BLaER1 treated with 17β-estradiol and CSF1 and Interleukin-3, amounts not matched to agents 10 nM and 100 nM (cell line): ENCODE measurements at regions not wholly inside any gene's neighbourhood (a gene's known extent, or its start where the extent isn't known, plus 50 kb on each side); places are given as distances from the start of the nearest gene placed in this dataset.
A peak's percentile ranks its signal among the peaks of the same experiment; 100 is the strongest.

Experiments used
- H3K27ac ChIP-seq, 11 experiments: shearing (Covaris generic); formaldehyde crosslinking; 2 replicates each; pipeline ENCODE4 v1.8.1; 2022
- H3K27me3 ChIP-seq, 11 experiments: shearing (Covaris generic); formaldehyde crosslinking; 2 replicates each; pipeline ENCODE4 v1.8.1; 2022
- H3K36me3 ChIP-seq, 11 experiments: shearing (Covaris generic); formaldehyde crosslinking; 2 replicates each; pipeline ENCODE4 v1.8.1; 2022
- H3K4me1 ChIP-seq, 10 experiments: shearing (Covaris generic); formaldehyde crosslinking; 2 replicates each; pipeline ENCODE4 v1.8.1; 2022
- H3K4me2 ChIP-seq, 11 experiments: shearing (Covaris generic); formaldehyde crosslinking; 2 replicates each; pipeline ENCODE4 v1.8.1; 2022
- H3K4me3 ChIP-seq, 10 experiments: shearing (Covaris generic); formaldehyde crosslinking; 2 replicates each; pipeline ENCODE4 v1.8.1; 2022
- H3K9ac ChIP-seq, 11 experiments: shearing (Covaris generic); formaldehyde crosslinking; 2 replicates each; pipeline ENCODE4 v1.8.1; 2022
- H3K9me3 ChIP-seq, 11 experiments: shearing (Covaris generic); formaldehyde crosslinking; replicated peaks in 1 of 11; 2 replicates each; pipeline ENCODE4 v1.8.1; 2022
- H4K20me1 ChIP-seq, 11 experiments: shearing (Covaris generic); formaldehyde crosslinking; 2 replicates each; pipeline ENCODE4 v1.8.1; 2022
- Cebpa-rat ChIP-seq, 11 experiments: shearing (Covaris generic); IDR thresholded peaks; 2 replicates each; pipeline ENCODE4 v1.8.1; 2022

- no peak overlapping the region for H3K27ac ChIP-seq
- peaks cover 0 to 16% (median 10%) of the 10 kb centered on the region in 10 experiments; a peak in 14 of 20 replicates for H3K4me1 ChIP-seq
- no peak overlapping the region for H3K4me2 ChIP-seq
- no peak for TF ChIP-seq Cebpa-rat (IDR thresholded peaks at IDR 0.05)
- no peaks in the 10 kb centered on the region for H3K27me3 ChIP-seq
- H3K9ac ChIP-seq: no peak overlapping the region
- no peak overlapping the region for H3K4me3 ChIP-seq
- H3K9me3 ChIP-seq: peaks cover 11 to 22% (median 13%) of the 10 kb centered on the region in 11 experiments
- no peaks in the 10 kb centered on the region for H3K36me3 ChIP-seq
- no peaks in the 10 kb centered on the region for H4K20me1 ChIP-seq
These were observed 211.2 kb upstream of the PMEPA1 start for GRCh38 chr20:57920971-57921370.

- TF ChIP-seq Cebpa-rat (IDR thresholded peaks at IDR 0.05): no peak
- H3K27me3 ChIP-seq: no peaks in the 10 kb centered on the region
These were observed 209.2 kb upstream of the PMEPA1 start for GRCh38 chr20:57919049-57919448.

GRCh38 chr20:57918551-57918950 lies 208.7 kb upstream of the PMEPA1 start:
- no peaks in the 10 kb centered on the region for H4K20me1 ChIP-seq
- no peaks in the 10 kb centered on the region for H3K27me3 ChIP-seq
- H3K4me3 ChIP-seq: no peak overlapping the region
- peaks cover 0 to 16% (median 10%) of the 10 kb centered on the region in 10 experiments; a peak in 14 of 20 replicates for H3K4me1 ChIP-seq
- H3K4me2 ChIP-seq: no peak overlapping the region
- no peaks in the 10 kb centered on the region for H3K36me3 ChIP-seq
- peaks cover 0 to 4% (median 0%) of the 10 kb centered on the region in 11 experiments; a peak in 1 of 22 replicates for H3K9me3 ChIP-seq
- no peak for TF ChIP-seq Cebpa-rat (IDR thresholded peaks at IDR 0.05)
- H3K27ac ChIP-seq: no peak overlapping the region
- H3K9ac ChIP-seq: no peak overlapping the region

More at GRCh38 chr20:57919049-57919448, 209.2 kb upstream of the PMEPA1 start:
- Histone ChIP-seq H3K9me3 (peaks cover 0 to 4% (median 0%) of the 10 kb centered on the region in 11 experiments; a peak in 1 of 22 replicates), H4K20me1 (no peaks in the 10 kb centered on the region), H3K4me3 (no peak overlapping the region), H3K9ac (no peak overlapping the region), H3K4me2 (no peak overlapping the region), H3K36me3 (no peaks in the 10 kb centered on the region), H3K4me1 (peaks cover 0 to 16% (median 10%) of the 10 kb centered on the region in 10 experiments; a peak in 14 of 20 replicates), H3K27ac (no peak overlapping the region)

- Histone ChIP-seq H3K4me2 (no peak overlapping the region), H4K20me1 (no peaks in the 10 kb centered on the region), H3K9ac (no peak overlapping the region), H3K4me3 (no peak overlapping the region), H3K9me3 (no peaks in the 10 kb centered on the region; a peak in 1 of 22 replicates), H3K4me1 (peaks cover 0 to 14% (median 7%) of the 10 kb centered on the region in 10 experiments; a peak in 11 of 20 replicates), H3K27me3 (no peaks in the 10 kb centered on the region), H3K36me3 (no peaks in the 10 kb centered on the region), H3K27ac (no peak overlapping the region)
- TF ChIP-seq Cebpa-rat (IDR thresholded peaks at IDR 0.05): no peak
These were observed 204.4 kb upstream of the PMEPA1 start for GRCh38 chr20:57914205-57914604.

- no peak overlapping the region for H3K9ac ChIP-seq
- H3K4me1 ChIP-seq: peaks cover 0 to 15% (median 7%) of the 10 kb centered on the region in 10 experiments; a peak in 11 of 20 replicates
- no peaks in the 10 kb centered on the region for H3K36me3 ChIP-seq
- no peak overlapping the region for H3K27ac ChIP-seq
- no peak overlapping the region for H3K4me3 ChIP-seq
- H3K9me3 ChIP-seq: no peaks in the 10 kb centered on the region; a peak in 1 of 22 replicates
- no peak overlapping the region for H3K4me2 ChIP-seq
- H4K20me1 ChIP-seq: no peaks in the 10 kb centered on the region
- H3K27me3 ChIP-seq: no peaks in the 10 kb centered on the region
- TF ChIP-seq Cebpa-rat (IDR thresholded peaks at IDR 0.05): no peak
These were observed 203.5 kb upstream of the PMEPA1 start for GRCh38 chr20:57913156-57913930.

- Histone ChIP-seq H3K9me3 (no peaks in the 10 kb centered on the region; a peak in 1 of 22 replicates), H3K9ac (no peak overlapping the region), H3K36me3 (no peaks in the 10 kb centered on the region), H3K4me3 (no peak overlapping the region), H3K27ac (no peak overlapping the region), H3K4me1 (peaks cover 0 to 15% (median 7%) of the 10 kb centered on the region in 10 experiments; a peak in 11 of 20 replicates), H3K27me3 (no peaks in the 10 kb centered on the region), H4K20me1 (no peaks in the 10 kb centered on the region), H3K4me2 (no peak overlapping the region)
- no peak for TF ChIP-seq Cebpa-rat (IDR thresholded peaks at IDR 0.05)
These were observed 202.4 kb upstream of the PMEPA1 start for GRCh38 chr20:57912227-57912582.

DNA sequence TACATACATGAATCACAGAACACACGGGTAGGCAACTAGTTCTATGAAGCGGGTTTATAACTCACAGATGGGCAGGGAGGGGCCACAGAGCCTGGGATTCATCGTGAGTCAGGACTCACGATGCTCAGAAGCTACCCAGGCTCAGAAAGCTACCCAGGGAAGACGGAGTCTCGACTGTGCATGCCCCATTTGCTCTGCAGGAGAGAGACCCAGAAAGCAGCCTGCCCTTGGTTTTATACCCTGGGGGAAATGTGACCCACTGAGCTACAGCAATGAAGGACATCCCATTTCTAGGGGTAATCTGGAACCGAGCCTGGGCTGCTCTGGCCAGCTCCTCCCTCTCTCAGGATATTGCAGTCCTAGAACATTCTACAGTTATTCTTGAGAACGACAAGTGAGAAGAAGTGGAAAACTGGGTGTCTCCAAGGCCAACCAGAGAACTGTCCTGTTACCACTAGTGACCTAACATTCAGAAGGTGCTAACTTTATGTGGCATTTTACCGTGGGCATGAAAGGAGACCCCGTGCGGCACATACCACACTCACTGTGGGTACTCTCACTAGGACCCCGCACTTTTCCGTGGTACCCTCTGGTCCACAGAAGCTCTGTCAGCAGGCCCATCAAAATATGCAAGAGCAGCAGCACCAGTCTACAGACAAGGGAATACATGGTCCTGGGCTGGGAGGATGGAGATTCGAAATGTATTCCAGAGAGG lies 201.9 kb upstream of the PMEPA1 start:
- no peak overlapping the region for H3K4me3 ChIP-seq
- H3K4me2 ChIP-seq: 0 out of 22 replicates have a peak overlapping the region, but pooled peaks of 1 of the 11 experiments have one; percentile 25
- no peak for TF ChIP-seq Cebpa-rat (IDR thresholded peaks at IDR 0.05)
- H3K9ac ChIP-seq: no peak overlapping the region
- H3K36me3 ChIP-seq: no peaks in the 10 kb centered on the region
- H3K4me1 ChIP-seq: peaks cover 0 to 15% (median 7%) of the 10 kb centered on the region in 10 experiments; a peak in 11 of 20 replicates
- no peaks in the 10 kb centered on the region; a peak in 1 of 22 replicates for H3K9me3 ChIP-seq
- H4K20me1 ChIP-seq: no peaks in the 10 kb centered on the region
- no peaks in the 10 kb centered on the region for H3K27me3 ChIP-seq
- no peak overlapping the region for H3K27ac ChIP-seq

DNA sequence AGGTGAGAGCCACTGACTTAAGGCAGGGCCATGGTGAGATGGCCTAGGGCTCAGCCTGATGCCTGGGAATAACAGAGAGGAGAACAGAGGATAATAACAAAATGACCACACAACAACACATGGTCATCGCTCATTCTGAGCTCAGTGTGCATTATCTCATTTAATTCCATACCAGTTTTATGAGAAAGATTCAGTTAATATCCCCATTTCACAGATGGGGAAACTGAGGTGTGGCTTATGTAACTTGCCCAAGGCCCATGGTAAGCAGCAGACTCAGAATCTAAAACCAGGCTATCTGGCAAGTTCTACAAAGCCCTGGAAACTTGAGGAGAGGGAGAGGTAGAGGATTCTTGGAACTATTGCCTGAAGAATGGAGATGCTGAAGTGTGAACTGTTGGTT lies 200.9 kb upstream of the PMEPA1 start:
- TF ChIP-seq Cebpa-rat (IDR thresholded peaks at IDR 0.05): no peak
- H3K4me3 ChIP-seq: no peak overlapping the region
- no peak overlapping the region for H3K9ac ChIP-seq
- no peaks in the 10 kb centered on the region for H3K36me3 ChIP-seq
- H3K27ac ChIP-seq: no peak overlapping the region
- H4K20me1 ChIP-seq: no peaks in the 10 kb centered on the region
- no peaks in the 10 kb centered on the region for H3K27me3 ChIP-seq
- H3K9me3 ChIP-seq: no peaks in the 10 kb centered on the region; a peak in 1 of 22 replicates
- peaks cover 0 to 15% (median 7%) of the 10 kb centered on the region in 10 experiments; a peak in 11 of 20 replicates for H3K4me1 ChIP-seq
- 0 out of 22 replicates have a peak overlapping the region, but pooled peaks of 3 of the 11 experiments have one; percentile 12 to 38 (median 25) for H3K4me2 ChIP-seq

DNA sequence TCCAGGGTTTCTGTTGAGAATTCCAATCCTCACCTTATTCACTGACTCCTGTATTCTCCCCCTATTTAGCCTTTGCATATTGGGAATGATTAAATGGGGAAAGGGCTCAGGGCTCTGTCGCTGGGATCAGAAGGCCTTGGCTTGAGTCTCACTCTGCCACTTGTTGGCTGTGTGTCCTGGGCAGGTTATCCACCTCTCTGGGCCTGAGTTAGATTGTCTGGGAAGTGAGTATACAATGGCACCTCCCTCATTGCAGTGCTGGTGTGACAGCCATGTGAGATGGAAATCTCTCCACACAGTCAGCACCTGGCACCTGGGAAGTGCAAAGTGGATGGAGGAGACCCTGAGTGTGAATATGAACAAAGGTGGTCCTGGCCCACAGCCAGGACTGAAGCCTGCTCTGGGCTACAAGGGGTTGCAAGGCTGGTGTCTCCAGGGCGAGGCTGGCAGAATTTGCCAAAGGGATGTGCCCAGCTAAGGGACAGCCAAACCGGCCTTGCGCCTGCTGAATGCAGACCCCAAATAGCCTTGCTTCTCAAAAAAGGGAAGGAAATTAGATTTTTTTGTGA lies 200.0 kb upstream of the PMEPA1 start:
- no peak overlapping the region for H3K9ac ChIP-seq
- H3K9me3 ChIP-seq: no peaks in the 10 kb centered on the region
- TF ChIP-seq Cebpa-rat (IDR thresholded peaks at IDR 0.05): no peak
- H3K4me2 ChIP-seq: peak overlapping the region in 10 of 11 experiments; percentile 1 to 38 (median 16); a peak in 11 of 22 replicates
- H3K36me3 ChIP-seq: no peaks in the 10 kb centered on the region
- H3K4me3 ChIP-seq: no peak overlapping the region
- peaks cover 0 to 5% (median 0%) of the 10 kb centered on the region in 11 experiments; a peak in 1 of 22 replicates for H3K27me3 ChIP-seq
- H4K20me1 ChIP-seq: no peaks in the 10 kb centered on the region
- no peak overlapping the region for H3K27ac ChIP-seq
- peaks cover 0 to 17% (median 8%) of the 10 kb centered on the region in 10 experiments; a peak in 15 of 20 replicates for H3K4me1 ChIP-seq
